GM19395 (cell line): ENCODE measurements at regions not wholly inside any gene's neighbourhood (a gene's known extent, or its start where the extent isn't known, plus 50 kb on each side); places are given as distances from the start of the nearest gene placed in this dataset.

Experiments
- ATAC-seq: cut with Tn5 transposase; IDR thresholded peaks from one replicate; pipeline ENCODE4 v1.9.1; 2021; ENCODE audit warnings: mild to moderate bottlenecking, moderate library complexity; ENCODE audit not compliant: unreplicated experiment

DNA sequence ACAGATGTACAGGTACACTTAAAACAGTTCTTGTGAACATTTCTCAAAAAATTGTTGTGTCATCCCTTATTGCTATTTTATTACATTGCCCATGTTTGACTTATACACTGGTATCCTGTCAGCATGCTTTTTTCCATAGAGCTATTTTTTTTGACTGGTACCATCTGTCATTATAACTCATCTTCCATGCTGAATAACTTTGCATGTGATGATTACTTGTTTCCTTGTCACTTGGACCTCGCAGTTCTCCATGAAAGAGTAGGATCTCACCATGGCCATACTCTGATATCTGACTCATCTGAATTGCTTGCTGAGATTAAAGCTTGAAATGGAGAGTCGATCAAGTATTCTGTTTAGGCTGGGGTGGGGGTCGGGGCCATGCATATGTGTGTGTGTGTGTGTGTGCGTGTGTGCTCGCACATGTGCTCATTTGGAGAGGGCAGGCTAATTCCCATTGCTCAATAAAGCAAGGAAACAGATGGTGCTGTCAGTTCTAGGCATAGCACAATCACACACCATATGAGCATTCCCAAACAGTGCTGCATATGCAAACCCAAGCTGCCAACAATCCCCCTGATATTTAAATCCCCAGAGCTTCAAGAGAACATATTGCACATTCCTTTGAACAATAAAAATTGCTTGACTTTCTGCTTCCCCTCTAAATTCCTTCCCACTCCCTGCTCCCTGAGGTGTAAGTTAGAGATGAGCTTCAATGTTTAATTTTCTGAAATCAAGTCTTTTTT, 62.9 kb downstream of the NHLRC3 start:
- ATAC-seq, result no peak

DNA sequence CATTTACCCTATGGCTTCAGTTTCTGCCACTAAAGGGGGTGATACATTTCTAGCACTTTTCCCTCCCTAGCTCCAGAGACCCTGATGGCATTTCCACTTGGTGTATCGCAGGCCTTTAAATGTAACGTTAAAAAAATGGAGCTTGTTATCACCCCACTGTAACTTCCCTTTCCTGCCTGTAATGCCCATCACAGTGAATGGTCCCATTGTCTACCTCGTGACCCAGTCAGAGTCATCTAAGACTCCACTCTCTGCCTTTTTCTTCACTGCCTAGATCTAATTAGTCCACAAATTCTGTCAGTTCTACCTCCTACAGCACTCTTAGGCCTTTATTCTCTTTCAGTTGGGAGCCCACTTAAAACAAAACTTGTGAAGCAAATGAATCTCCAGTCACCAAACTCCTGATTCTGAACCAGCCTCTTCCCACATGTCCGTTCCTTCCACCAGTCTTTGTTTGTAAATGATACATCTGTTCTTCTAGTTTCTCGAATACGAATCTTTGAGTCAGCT, 64.8 kb downstream of the NHLRC3 start:
- ATAC-seq, result no peak

DNA sequence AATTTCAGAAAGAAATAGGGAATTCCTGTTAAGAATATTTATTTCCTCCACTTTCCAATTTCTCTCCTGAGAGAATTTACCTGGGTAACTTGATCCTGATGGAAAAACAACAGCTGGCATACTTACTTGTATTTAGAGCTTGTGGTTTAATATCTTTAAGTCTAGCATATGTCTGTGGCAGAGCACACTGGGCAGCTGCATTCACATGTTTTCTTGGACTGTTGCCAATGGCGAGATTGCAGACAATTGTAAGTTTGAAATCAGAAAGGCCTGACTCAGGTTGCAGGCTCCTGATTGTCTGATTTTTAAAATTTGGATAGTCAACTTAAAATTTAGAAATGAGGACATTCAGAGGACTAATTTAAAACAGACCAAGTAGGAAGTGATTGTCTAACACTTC, 66.9 kb downstream of the NHLRC3 start:
- no peak for ATAC-seq

DNA sequence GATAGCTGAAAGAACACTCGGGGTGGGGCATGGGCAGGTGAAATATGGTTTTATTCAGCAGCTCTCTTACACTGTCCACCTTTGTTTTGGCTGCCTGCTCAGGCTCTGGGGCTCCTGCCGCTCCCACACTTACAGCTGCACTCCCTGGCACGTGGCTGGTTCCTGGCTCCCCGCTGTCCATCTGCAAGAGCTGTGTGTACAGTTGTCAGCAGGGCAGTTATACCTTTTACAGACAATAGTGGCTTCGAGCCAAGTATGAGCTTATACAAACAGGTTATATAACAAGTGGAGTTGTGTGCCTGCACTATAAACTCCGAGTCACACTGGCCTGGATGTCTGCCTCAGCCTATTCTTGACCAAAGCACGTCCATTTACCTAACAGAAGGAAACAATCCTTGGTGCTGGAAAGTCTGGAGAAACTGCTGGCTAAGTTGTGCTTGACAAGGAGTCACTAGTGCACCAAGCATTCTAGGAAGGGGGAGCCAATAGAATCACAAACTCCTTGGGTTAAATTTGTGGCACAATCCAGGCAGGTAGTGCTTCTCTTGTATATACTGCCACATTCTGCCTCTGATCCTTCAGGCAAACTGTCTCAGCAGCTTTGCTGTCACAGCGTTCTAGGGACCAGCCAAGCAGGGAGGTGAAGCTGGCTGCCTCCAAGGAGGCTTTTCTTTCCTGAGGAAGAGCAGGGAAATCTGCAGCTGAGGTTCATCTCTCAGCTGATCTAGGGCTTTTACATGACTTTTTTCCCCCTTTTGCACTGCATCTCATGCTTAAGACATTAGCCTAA, 68.2 kb downstream of the NHLRC3 start:
- ATAC-seq, result no peak

DNA sequence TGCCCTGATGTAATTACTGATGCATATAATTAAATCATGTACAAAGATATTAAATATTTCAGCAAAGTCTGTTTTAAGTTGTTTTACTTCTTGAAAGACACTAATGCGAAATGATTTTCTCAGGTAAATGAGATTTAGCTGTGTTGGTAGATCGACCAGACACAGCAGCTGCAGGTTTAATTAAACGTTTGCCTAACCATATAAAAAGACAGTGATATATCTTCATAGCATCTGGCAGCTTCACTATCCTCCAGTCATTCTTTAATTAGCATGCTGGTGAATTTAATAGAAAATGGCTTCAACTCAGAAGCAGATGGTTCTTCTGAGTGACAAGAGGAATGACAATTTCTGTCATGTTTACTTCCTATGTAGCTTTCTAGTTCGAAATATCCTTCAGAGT, 69.3 kb downstream of the NHLRC3 start:
- ATAC-seq, result no peak

DNA sequence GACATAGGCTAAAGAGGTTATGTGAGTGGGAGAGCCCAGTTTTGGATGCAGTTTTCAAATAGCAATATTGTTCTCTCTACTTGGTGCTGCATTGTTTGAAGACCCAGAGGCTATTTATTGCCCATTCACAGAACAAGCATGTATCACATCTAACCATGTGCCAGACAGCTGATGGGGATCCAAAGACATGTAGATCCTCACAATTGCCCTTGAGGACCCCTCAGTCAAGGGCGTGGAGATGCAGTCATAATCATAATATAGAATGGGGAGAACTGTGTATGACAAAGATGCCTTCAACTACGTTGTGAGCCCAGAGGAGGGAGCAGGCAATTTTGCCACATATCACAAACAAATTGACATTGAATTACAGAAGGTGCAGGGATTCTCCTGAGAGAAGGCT, 70.5 kb downstream of the NHLRC3 start:
- no peak for ATAC-seq

DNA sequence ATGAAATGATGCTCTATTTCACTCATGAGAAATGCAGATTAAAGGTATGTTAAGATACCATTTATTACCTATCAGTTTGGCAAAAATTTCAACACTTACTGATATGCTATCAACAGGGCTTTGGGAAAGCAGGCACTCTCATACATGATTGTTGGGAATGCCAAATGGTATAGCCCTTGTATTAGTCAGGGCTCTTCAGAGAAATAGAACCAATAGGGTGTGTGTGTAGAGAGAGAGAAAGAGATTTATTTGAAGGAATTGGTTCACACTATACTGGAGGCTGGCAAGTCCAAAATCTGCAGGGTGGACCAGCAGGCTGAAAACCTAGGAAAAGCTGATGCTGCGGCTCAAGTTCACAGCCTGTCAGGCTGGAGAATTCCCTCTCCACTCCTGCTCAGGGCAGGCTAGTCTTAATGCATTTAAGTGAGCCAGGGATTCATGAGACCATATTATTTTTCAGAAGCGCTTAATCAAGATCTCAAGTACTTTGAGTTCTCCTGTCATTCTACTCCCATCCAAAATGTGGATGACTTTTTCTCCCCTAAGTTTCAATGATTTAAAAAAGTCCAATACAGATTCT, 72.4 kb downstream of the NHLRC3 start:
- no peak for ATAC-seq

DNA sequence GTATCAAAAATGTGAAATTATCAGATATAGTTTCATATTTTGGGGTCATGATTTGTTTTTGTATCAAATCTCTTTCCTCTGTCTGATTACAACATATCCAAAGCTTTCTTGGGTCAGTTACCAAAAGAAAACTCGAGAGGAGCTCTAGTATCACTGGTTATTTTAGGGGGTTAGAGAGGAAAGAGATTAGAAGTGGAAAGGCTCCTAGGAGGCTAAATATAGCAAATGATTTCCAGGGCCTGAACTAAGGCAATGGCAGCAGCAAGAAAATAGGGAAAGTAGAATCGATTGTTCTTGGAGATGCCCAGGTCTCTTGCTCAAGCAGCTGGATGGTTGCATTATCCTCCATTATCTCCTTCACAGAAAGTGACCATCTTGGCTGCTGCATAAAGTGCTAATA, 72.9 kb downstream of the NHLRC3 start:
- ATAC-seq, result no peak

DNA sequence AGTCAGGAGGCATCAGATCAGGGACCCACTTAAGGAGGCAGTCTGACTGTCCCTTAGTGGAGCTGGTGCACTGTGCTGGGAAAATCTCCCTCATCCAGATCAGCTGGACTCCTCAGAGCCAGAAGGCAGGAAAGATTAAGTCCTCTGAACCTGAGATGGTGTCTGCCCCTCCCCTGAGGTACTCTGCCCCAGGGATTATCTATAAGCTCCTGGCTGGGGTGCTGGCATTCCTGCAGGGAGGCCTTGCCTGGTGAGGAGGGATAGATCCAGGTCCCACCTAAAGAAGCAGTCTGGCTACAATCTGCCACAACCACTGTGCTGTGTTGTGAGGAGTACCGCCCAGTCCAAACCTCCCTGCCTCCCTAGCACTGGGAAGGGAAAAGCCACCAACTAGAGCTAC, 81.2 kb downstream of the NHLRC3 start:
- ATAC-seq, result no peak

DNA sequence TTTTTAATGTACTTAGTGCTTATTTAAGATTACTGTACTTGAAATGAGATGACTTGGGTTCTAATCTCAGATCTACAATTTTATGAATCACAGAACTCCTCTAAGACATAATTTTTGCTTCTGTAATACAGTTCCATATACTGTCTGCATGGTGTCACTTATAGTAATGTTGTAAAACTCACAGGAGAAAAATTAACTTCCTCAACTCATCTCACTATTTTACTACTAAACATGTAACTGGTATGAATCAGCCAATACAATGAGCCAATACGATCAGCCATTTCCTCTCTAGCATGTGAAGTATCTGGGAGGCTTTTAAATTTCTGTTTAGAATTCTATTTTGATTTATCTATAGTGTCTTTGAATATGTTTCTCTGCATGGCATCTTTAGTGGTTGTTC, 85.3 kb downstream of the NHLRC3 start:
- ATAC-seq, result no peak

DNA sequence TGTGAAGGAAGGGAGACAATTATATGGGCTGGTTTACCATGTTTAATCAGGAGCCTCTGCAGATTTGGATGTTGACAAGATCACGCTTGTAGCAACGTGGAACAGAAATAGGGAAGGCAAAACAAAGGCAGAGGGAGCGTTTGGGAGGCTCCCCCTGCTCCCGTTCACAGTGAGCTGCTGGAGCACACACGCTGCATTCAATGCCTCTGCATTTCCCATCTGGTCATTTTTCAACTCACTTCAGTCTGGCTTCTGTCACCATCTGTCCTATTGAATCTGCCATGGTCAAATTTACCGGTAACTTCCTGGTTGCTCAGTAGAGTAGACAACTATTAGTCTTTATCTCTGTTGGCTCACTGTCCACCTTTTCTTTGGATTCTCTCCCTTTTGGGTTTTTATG, 91.0 kb downstream of the NHLRC3 start:
- ATAC-seq, result no peak

DNA sequence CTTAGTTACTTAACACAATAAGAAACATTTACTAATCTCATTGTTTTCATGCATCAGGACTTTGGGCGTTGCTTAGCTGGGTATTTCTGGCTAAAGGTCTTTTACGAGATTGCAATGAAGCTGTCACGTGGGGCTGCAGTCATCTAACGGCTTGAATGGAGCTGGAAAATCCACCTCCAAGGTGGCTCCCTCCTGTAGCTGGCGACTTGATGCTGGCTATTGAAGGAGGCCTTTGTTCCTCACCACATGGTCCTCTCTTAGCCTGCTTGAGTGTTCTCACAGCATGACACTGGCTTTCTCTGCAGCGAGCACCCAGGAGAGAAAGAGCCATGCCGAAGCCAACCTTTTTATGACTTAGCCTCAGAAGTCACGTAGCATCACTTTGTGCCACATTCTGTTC, 92.0 kb downstream of the NHLRC3 start:
- ATAC-seq, result no peak

DNA sequence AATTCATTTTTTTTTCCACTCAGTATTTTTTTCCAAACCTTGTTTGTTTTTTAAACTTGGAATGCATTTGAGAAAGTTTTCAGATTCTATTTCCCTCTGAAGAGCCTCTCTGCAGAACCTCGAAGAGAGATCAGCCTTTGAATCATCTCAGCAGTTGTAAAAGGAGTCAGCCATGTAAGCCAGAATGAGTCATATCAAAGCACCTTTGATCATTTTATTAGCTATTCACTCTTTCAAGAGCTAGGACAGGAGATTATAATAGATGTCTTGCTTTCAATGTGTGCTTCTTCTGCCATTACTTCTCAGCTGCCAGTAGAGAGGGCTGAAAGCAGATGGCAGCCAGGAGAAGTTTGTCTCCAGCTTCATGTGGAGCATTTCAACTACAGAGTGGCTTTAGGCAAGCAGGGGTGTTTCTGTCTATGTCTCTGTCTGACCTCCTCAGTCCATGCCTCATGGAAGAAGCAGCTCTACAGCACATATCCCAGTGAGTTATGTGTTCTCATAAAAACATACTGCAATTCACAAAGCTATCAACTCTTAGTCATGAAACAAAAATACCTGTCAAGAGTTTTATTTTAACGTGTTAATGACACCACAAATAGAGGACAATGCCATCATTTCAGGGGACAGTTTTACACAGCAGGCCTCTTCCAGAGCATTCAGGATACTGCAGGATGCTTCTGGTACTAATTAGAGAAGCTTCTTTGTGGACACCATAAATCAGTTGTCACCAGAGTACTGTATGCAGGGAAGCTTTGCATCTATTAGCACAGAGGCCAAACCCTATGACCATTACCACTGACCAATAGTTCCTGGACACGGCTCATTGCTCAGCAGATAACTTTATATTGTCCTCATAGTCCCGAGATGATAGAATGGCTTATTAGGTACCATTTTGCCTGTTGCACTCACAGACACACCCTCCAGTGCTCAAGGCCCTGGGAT, 94.3 kb downstream of the NHLRC3 start:
- ATAC-seq, result no peak

DNA sequence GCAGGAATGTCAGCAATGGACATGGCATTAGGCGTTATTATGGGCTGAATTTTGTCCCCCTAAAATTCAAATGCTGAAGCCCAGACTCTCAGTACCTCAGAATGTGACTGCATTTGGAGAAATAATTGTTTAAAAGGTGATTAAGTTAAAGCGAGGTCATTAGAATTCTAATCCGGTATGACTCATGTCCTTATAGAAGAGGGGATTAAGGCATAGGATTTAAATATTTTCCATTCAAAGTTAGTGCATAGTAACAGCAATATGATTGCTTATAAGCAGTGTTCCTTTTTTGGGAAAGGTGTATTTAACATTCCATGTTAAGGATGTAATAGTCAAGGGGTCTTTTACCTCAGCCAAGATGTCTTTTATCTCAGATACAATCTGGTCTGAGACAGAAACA, 95.5 kb downstream of the NHLRC3 start:
- ATAC-seq, result no peak

DNA sequence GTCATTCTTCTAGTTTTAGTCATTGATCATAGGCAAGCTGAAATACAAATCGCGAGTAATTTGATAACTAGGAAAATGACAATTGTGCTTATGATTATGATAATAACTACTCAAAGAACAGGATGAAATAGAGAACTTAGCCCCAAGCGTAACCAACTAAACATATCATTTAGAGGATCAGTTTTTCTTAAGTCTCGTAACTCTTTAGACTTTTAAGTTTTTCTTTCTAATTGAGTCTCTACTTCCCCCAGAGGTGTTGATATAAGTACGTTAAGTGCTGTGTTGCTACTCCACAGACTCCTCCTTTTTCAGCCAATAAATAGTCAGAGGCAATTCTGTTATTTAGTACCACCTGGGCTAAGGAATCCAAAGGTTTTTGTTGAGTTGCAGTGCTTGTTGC, 96.3 kb downstream of the NHLRC3 start:
- ATAC-seq, result no peak

DNA sequence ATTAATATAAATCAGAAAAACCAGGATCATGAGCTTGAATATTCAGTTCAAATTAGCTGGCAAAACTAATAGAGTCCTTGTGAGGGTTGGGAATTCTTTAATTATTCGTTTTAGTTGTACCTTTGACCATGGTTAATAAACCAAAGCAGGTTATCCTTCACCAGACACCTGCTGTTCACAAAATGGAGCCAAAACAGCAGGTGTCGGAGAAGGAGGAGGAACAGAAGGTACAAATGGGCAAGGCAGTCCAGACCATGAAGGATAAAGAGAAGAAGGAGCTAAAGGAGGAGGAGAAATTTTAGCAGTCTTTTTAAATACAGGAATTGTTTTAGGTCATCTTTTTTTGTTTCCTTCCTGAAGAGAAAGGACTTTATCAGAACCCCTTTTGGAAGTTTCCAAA, 106.1 kb downstream of the NHLRC3 start:
- no peak for ATAC-seq

DNA sequence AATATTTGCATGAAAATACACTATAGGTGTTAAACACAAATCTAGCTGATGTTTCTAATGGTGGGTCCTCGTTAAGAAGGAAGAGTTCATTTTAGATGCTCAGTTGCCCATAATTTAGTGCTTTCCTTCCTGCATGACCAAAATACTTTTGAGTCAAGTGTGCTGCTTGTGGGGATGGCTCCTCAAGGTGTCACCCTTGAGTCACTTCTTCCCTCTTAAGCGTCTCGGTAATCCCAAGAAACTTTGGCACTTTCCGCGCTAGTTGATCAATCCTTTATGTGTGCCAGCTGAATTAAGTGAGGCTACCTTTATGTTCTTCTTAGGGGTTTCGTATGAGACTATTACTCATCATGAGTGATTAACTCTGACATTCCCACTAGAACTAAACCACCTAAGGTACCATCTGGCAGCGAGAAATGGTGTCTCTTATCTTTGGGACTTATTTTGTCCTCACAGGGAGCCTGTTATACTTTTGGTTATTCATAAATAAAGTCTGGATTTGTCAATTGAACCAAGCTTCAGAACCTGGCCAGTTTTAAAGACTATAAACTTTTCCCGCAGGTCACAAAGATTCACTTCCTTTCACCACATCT, 106.8 kb downstream of the NHLRC3 start:
- no peak for ATAC-seq

DNA sequence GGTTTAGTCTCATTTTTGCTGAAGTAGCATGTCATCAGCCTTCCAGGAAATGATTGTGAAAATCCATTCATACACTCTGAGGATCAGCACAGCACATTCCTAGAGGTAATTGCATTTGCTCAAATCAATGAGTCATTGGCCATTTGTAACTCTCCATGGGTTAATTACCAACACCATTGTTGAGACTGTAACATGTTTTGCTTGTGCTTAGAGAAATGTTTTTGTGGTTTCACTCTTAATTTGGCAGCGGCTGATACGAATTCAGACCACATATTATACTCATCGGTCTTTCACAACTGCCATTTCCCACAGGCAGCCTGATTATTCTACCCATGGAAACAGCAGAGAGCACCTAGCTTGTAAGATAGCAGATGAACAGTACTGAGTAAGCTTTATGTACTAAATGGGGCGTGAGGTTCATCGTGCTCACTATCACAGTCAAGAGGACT, 110.3 kb downstream of the NHLRC3 start:
- no peak for ATAC-seq

DNA sequence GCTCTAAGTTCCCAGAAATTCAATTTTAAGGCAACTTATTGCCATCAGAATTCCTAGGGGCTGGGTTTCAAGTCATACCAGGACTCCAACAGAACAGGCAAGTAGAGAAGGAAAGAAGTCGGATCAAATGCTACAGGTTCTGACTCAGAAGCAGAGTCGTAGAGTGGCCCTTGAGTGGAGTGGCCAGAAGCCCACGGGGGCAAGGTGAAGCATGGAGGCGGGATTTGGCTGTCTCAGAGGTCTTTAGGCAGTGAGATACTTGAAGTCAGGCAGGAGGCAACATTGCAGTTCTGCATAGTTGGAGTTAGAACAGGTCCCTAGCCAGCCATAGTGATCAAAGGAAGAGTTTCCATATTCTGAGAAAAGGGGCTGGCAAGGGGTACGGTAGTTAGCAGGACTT, 111.6 kb downstream of the NHLRC3 start:
- no peak for ATAC-seq

DNA sequence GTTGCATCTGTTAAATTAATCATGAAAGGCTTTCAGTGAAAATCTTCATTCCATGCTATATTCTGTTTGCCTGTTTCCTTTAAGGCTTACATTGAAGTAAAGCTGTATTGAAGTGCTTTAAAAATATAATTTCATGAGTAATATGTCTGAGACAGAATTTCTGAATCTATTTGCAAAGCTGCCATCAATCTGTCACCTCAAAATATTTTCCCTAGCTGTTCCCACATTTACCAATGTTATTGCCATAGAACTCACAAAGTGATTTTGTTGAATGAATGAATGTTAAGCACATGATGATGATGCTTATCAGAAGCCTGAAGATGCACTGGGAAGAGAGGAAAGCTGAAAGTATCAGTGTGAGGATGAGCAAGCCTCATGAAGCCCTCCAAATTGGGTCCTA, 115.8 kb downstream of the NHLRC3 start:
- ATAC-seq, result no peak
